H9 (cell line): ENCODE measurements at regions not wholly inside any gene's neighbourhood (a gene's known extent, or its start where the extent isn't known, plus 50 kb on each side); places are given as distances from the start of the nearest gene placed in this dataset.

Experiments used
- DNase-seq: peaks from one replicate; pipeline ENCODE4 v3.0.0-alpha.2; 2017
- H2AFZ ChIP-seq: one replicate; pipeline ENCODE4 v1.6.1; 2013; ENCODE audit warnings: mild to moderate bottlenecking, low read length, control low read depth, moderate library complexity
- H2AK5ac ChIP-seq: 2 replicates; pipeline ENCODE4 v1.6.1; 2013; ENCODE audit warnings: low read length, control low read depth, mixed read lengths; ENCODE audit not compliant: insufficient read length
- H2BK120ac ChIP-seq: one replicate; pipeline ENCODE4 v1.6.1; 2013; ENCODE audit warnings: low read depth, mild to moderate bottlenecking, low read length, control low read depth, inconsistent platforms; ENCODE audit not compliant: poor library complexity, severe bottlenecking
- H2BK12ac ChIP-seq: 2 replicates; pipeline ENCODE4 v1.6.1; 2013; ENCODE audit warnings: low read length, control low read depth, mixed read lengths, low read depth; ENCODE audit not compliant: insufficient read length
- H2BK15ac ChIP-seq: 2 replicates; pipeline ENCODE4 v1.6.1; 2013; ENCODE audit warnings: low read depth, low read length, control low read depth
- H2BK20ac ChIP-seq: one replicate; pipeline ENCODE4 v1.6.1; 2013; ENCODE audit warnings: low read depth, mild to moderate bottlenecking, low read length, control low read depth, inconsistent platforms; ENCODE audit not compliant: poor library complexity, severe bottlenecking
- H2BK5ac ChIP-seq: 2 replicates; pipeline ENCODE4 v1.6.1; 2013; ENCODE audit warnings: low read length, control low read depth, mixed read lengths; ENCODE audit not compliant: insufficient read length
- H3K14ac ChIP-seq: 2 replicates; pipeline ENCODE4 v1.6.1; 2013; ENCODE audit warnings: low read length, control low read depth; ENCODE audit not compliant: insufficient read depth
- H3K18ac ChIP-seq: 2 replicates; pipeline ENCODE4 v1.6.1; 2013; ENCODE audit warnings: low read depth, mild to moderate bottlenecking, mixed read lengths, low read length, control low read depth; ENCODE audit not compliant: insufficient read length
- H3K23ac ChIP-seq: 2 replicates; pipeline ENCODE4 v1.6.1; 2013; ENCODE audit warnings: low read length, control low read depth, mixed read lengths, low read depth; ENCODE audit not compliant: insufficient read length
- H3K23me2 ChIP-seq: 2 replicates; pipeline ENCODE4 v1.6.1; 2013; ENCODE audit warnings: low read depth, mild to moderate bottlenecking, mixed read lengths, low read length, control low read depth; ENCODE audit not compliant: insufficient read length, poor library complexity, severe bottlenecking
- H3K27ac ChIP-seq: 2 replicates; pipeline ENCODE4 v1.5.1; 2013; ENCODE audit warnings: low read length, control low read depth, mixed read lengths, low read depth; ENCODE audit not compliant: insufficient read length
- H3K27me3 ChIP-seq: 2 replicates; pipeline ENCODE4 v1.6.1; 2013; ENCODE audit warnings: low read length, control low read depth, inconsistent platforms; ENCODE audit not compliant: insufficient read depth
- H3K4ac ChIP-seq: 2 replicates; pipeline ENCODE4 v1.6.1; 2013; ENCODE audit warnings: low read depth, mild to moderate bottlenecking, control low read depth, inconsistent platforms, low read length, moderate library complexity
- H3K4me1 ChIP-seq: 2 replicates; pipeline ENCODE4 v1.6.1; 2013; ENCODE audit warnings: low read length, control low read depth, inconsistent platforms; ENCODE audit not compliant: insufficient read depth
- H3K4me2 ChIP-seq: 2 replicates; pipeline ENCODE4 v1.6.1; 2013; ENCODE audit warnings: low read length, control low read depth, mixed read lengths; ENCODE audit not compliant: insufficient read length, insufficient read depth
- H3K56ac ChIP-seq: 2 replicates; pipeline ENCODE4 v1.6.1; 2013; ENCODE audit warnings: low read depth, mild to moderate bottlenecking, mixed read lengths, low read length, control low read depth; ENCODE audit not compliant: insufficient read length
- H3K79me1 ChIP-seq: 2 replicates; pipeline ENCODE4 v1.6.1; 2013; ENCODE audit warnings: low read depth, mild to moderate bottlenecking, moderate library complexity, low read length, control low read depth, inconsistent platforms; ENCODE audit not compliant: insufficient read depth, poor library complexity, severe bottlenecking
- H3K79me2 ChIP-seq: 2 replicates; pipeline ENCODE4 v1.6.1; 2013; ENCODE audit warnings: low read length, control low read depth, inconsistent platforms; ENCODE audit not compliant: insufficient read depth
- H3K9ac ChIP-seq: 2 replicates; pipeline ENCODE4 v1.6.1; 2013; ENCODE audit warnings: low read length, control low read depth, mixed read lengths; ENCODE audit not compliant: insufficient read length; ENCODE audit errors: extremely low read depth
- H3K9me3 ChIP-seq: one replicate; pipeline ENCODE4 v1.6.1; 2013; ENCODE audit warnings: low read depth, low read length, inconsistent platforms; ENCODE audit not compliant: control insufficient read depth
- H3T11ph ChIP-seq: one replicate; pipeline ENCODE4 v1.6.1; 2013; ENCODE audit warnings: mild to moderate bottlenecking, low read length, control low read depth, inconsistent platforms
- H4K20me1 ChIP-seq: one replicate; pipeline ENCODE4 v1.6.1; 2013; ENCODE audit not compliant: control insufficient read depth, insufficient read length, insufficient read depth
- H4K5ac ChIP-seq: 2 replicates; pipeline ENCODE4 v1.6.1; 2013; ENCODE audit warnings: low read depth, mild to moderate bottlenecking, mixed read lengths, low read length, control low read depth; ENCODE audit not compliant: insufficient read length
- H4K8ac ChIP-seq: replicated peaks from 2 replicates; pipeline ENCODE4 v1.6.1; 2013; ENCODE audit warnings: low read length, control low read depth, mixed read lengths, low read depth; ENCODE audit not compliant: insufficient read length
- H4K91ac ChIP-seq: 2 replicates; pipeline ENCODE4 v1.6.1; 2013; ENCODE audit warnings: low read depth, mild to moderate bottlenecking, moderate library complexity, mixed read lengths, low read length, control low read depth; ENCODE audit not compliant: insufficient read length
- H3K27ac Mint-ChIP-seq, 3 experiments: 2 replicates in 2 of 3; 3 replicates in 1 of 3; pipeline ENCODE4 v1.8.0; 2020 to 2021; ENCODE audit warnings: mixed read lengths in 3 of 3, mild to moderate bottlenecking in 1 of 3, moderate library complexity in 1 of 3
- H3K27me3 Mint-ChIP-seq: 2 replicates; pipeline ENCODE4 v1.8.0; 2021; ENCODE audit warnings: low read depth, mild to moderate bottlenecking, moderate library complexity, mixed read lengths
- H3K36me3 Mint-ChIP-seq, 3 experiments: 2 replicates in 2 of 3; 3 replicates in 1 of 3; pipeline ENCODE4 v1.8.0; 2020 to 2021; ENCODE audit warnings: low read depth in 3 of 3, mixed read lengths in 3 of 3; ENCODE audit not compliant: insufficient read depth in 1 of 3
- H3K4me1 Mint-ChIP-seq, 2 experiments: 2 replicates each; pipeline ENCODE4 v1.8.0; 2020; ENCODE audit warnings: mixed read lengths in 2 of 2
- H3K4me3 Mint-ChIP-seq, 2 experiments: 2 replicates in 1 of 2; 3 replicates in 1 of 2; pipeline ENCODE4 v1.8.0; 2020 to 2021; ENCODE audit warnings: mild to moderate bottlenecking in 2 of 2, mixed read lengths in 2 of 2, moderate library complexity in 1 of 2
- H3K9me3 Mint-ChIP-seq, 2 experiments: 2 replicates in 1 of 2; 3 replicates in 1 of 2; pipeline ENCODE4 v1.8.0; 2020; ENCODE audit warnings: mild to moderate bottlenecking in 2 of 2, mixed read lengths in 2 of 2, moderate library complexity in 1 of 2
- WGBS: extraction: QIAGEN DNeasy Blood & Tissue Kit; methylation state at CpG from one replicate; pipeline ENCODE4 v1.1.7; 2013; ENCODE audit warnings: missing lambda C conversion rate, low lambda C conversion rate, mixed read lengths; ENCODE audit not compliant: insufficient read length; ENCODE audit errors: extremely low coverage; 5-methylcytosine and 5-hydroxymethylcytosine counted together
- TF ChIP-seq, protein P1 (sequence below): fragments of 200-600 bp; sonication (generic); conservative IDR thresholded peaks from 3 replicates; pipeline ENCODE4 v1.8.0; 2021; ENCODE audit warnings: antibody characterized with exemption, mild to moderate bottlenecking

GRCh38 chr9:113648586-113648985 is 185.1 kb downstream of the RGS3 start:
- Mint-ChIP-seq H3K9me3 (no peaks in the 10 kb centered on the region), H3K27ac (no peak overlapping the region), H3K4me3 (no peak overlapping the region), H3K27me3 (peaks cover 45% of the 10 kb centered on the region), H3K4me1 (peaks cover 12 to 26% of the 10 kb centered on the region in 2 experiments), H3K36me3 (no peaks in the 10 kb centered on the region)
- Histone ChIP-seq H3T11ph (no peak overlapping the region), H3K23me2 (no peaks in the 10 kb centered on the region), H2BK5ac (no peak overlapping the region), H3K14ac (no peak overlapping the region), H3K4me1 (peaks cover 3% of the 10 kb centered on the region; the same call in 1 of the 2 replicates), H2AK5ac (no peak overlapping the region), H4K5ac (no peak overlapping the region), H3K4ac (no peak overlapping the region), H3K18ac (no peak overlapping the region), H2BK12ac (no peak overlapping the region), H4K91ac (no peak overlapping the region), H2BK15ac (no peak overlapping the region), H3K23ac (no peak overlapping the region), H3K27ac (no peak overlapping the region), H2AFZ (no peak overlapping the region), H3K79me1 (no peaks in the 10 kb centered on the region), H3K4me2 (no peak overlapping the region), H3K27me3 (no peaks in the 10 kb centered on the region; the same call in 1 of the 2 replicates), H2BK20ac (no peak overlapping the region), H3K79me2 (no peaks in the 10 kb centered on the region), H4K8ac (no peak overlapping the region), H2BK120ac (no peak overlapping the region), H3K9me3 (no peaks in the 10 kb centered on the region), H3K9ac (no peak overlapping the region), H3K56ac (no peak overlapping the region), H4K20me1 (no peaks in the 10 kb centered on the region)
- TF ChIP-seq, protein P1, sequence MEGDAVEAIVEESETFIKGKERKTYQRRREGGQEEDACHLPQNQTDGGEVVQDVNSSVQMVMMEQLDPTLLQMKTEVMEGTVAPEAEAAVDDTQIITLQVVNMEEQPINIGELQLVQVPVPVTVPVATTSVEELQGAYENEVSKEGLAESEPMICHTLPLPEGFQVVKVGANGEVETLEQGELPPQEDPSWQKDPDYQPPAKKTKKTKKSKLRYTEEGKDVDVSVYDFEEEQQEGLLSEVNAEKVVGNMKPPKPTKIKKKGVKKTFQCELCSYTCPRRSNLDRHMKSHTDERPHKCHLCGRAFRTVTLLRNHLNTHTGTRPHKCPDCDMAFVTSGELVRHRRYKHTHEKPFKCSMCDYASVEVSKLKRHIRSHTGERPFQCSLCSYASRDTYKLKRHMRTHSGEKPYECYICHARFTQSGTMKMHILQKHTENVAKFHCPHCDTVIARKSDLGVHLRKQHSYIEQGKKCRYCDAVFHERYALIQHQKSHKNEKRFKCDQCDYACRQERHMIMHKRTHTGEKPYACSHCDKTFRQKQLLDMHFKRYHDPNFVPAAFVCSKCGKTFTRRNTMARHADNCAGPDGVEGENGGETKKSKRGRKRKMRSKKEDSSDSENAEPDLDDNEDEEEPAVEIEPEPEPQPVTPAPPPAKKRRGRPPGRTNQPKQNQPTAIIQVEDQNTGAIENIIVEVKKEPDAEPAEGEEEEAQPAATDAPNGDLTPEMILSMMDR = no peak
- no CpG with 5 or more reads among the region's 7 CpGs for WGBS
- no peak for DNase-seq
